ENCODE measurements at regions not wholly inside any gene's neighbourhood (a gene's known extent, or its start where the extent isn't known, plus 50 kb on each side); places are given as distances from the start of the nearest gene placed in this dataset.

DNA sequence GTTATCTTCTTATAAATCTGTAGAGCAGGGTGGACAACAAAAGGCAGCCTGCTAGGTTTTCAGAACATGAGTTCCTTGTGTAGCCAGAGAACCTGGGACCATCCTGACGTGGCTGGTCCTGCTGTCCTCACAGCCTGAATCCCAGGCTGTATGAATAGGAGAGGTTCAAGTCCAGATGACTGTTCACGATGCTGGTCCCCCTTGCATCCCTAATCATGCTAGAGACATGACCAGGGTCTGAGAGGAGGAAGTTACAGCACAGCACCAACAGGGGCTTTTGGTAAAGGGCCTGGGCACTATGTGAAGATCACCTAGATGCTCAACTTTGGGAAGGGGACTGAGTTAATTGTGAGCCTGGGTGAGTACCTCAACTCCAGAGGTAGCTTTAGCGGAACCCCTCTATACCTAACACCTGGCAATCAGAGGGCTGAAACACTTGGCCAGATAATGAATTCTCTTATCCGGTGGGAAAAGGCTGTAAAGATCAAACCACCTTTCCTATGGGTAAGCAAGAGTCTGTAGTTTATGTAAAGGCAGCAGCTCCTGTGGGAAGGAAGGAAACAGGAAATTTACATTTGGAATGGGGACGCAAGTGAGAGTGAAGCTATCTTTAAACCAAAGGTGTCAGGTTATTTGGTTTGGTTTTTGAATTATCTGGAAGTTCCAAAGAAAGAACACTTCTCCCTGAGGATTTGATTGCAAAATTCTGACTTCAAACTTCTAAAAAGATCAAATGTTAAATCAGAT is 112.8 kb downstream of the DAD1 start:
- TF ChIP-seq, protein P1, sequence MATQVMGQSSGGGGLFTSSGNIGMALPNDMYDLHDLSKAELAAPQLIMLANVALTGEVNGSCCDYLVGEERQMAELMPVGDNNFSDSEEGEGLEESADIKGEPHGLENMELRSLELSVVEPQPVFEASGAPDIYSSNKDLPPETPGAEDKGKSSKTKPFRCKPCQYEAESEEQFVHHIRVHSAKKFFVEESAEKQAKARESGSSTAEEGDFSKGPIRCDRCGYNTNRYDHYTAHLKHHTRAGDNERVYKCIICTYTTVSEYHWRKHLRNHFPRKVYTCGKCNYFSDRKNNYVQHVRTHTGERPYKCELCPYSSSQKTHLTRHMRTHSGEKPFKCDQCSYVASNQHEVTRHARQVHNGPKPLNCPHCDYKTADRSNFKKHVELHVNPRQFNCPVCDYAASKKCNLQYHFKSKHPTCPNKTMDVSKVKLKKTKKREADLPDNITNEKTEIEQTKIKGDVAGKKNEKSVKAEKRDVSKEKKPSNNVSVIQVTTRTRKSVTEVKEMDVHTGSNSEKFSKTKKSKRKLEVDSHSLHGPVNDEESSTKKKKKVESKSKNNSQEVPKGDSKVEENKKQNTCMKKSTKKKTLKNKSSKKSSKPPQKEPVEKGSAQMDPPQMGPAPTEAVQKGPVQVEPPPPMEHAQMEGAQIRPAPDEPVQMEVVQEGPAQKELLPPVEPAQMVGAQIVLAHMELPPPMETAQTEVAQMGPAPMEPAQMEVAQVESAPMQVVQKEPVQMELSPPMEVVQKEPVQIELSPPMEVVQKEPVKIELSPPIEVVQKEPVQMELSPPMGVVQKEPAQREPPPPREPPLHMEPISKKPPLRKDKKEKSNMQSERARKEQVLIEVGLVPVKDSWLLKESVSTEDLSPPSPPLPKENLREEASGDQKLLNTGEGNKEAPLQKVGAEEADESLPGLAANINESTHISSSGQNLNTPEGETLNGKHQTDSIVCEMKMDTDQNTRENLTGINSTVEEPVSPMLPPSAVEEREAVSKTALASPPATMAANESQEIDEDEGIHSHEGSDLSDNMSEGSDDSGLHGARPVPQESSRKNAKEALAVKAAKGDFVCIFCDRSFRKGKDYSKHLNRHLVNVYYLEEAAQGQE (IDR thresholded peaks at IDR 0.05; ENCODE audit: low read depth) = no peak
- TF ChIP-seq RAD21 (IDR thresholded peaks at IDR 0.05; ENCODE audit: low read depth) (no peak), CREB1 (IDR thresholded peaks at IDR 0.05; ENCODE audit: low read depth) (no peak), TAF1 (IDR thresholded peaks at IDR 0.05; ENCODE audit: low read depth) (no peak), CEBPB (IDR thresholded peaks at IDR 0.05) (no peak), TEAD4 (IDR thresholded peaks at IDR 0.05) (no peak), YY1 (IDR thresholded peaks at IDR 0.05; ENCODE audit: low read depth) (no peak), ZBTB7A (IDR thresholded peaks at IDR 0.05; ENCODE audit: low read depth) (no peak), EGR1 (IDR thresholded peaks at IDR 0.05) (no peak), EP300 (IDR thresholded peaks at IDR 0.05; ENCODE audit: borderline replicate concordance) (no peak), NFIC (IDR thresholded peaks at IDR 0.05) (no peak)
- TF ChIP-seq, protein P2, sequence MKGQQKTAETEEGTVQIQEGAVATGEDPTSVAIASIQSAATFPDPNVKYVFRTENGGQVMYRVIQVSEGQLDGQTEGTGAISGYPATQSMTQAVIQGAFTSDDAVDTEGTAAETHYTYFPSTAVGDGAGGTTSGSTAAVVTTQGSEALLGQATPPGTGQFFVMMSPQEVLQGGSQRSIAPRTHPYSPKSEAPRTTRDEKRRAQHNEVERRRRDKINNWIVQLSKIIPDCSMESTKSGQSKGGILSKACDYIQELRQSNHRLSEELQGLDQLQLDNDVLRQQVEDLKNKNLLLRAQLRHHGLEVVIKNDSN (IDR thresholded peaks at IDR 0.05) = no peak
- TF ChIP-seq, protein P3, sequence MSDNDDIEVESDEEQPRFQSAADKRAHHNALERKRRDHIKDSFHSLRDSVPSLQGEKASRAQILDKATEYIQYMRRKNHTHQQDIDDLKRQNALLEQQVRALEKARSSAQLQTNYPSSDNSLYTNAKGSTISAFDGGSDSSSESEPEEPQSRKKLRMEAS (IDR thresholded peaks at IDR 0.05) = no peak

- TF ChIP-seq CREB1 (IDR thresholded peaks at IDR 0.05; ENCODE audit: low read depth) = no peak
- TF ChIP-seq, protein P3 (IDR thresholded peaks at IDR 0.05) = no peak
- no peak for TF ChIP-seq TEAD4 (IDR thresholded peaks at IDR 0.05)
- no peak for TF ChIP-seq EP300 (IDR thresholded peaks at IDR 0.05; ENCODE audit: borderline replicate concordance)
These were observed 113.6 kb downstream of the DAD1 start for GRCh38 chr14:22475381-22475780.

DNA sequence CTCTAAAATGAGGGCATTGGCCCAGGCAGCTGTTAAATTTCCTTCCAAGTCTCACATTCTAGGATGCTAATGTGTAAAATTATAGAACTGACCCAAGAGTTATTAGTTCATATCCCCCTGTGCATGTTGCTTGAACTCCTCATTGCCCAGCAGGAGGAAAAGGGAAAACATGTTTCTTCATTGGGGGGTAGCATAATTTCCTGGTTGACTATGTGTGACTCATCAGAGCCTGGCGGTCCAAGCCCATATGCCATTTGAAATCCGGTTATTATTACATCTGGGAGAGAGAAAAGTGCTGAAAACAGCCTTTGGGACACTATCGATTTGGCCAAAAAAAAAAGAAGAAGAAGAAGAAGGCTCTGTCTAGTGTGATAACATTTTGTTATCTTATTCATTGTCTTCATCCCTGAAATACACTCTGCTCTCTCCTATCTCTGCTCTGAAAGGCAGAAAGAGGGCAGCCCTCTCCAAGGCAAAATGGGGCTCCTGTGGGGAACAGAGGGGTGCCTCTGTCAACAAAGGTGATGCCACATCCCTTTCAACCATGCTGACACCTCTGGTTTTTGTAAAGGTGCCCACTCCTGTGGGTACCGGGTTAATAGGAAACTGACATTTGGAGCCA is 114.2 kb downstream of the DAD1 start:
- TF ChIP-seq TAF1 (IDR thresholded peaks at IDR 0.05; ENCODE audit: low read depth) = no peak
- TF ChIP-seq CREB1 (IDR thresholded peaks at IDR 0.05; ENCODE audit: low read depth) = no peak
- TF ChIP-seq EGR1 (IDR thresholded peaks at IDR 0.05) = no peak
- no peak for TF ChIP-seq NFIC (IDR thresholded peaks at IDR 0.05)
- TF ChIP-seq, protein P3 (IDR thresholded peaks at IDR 0.05) = no peak
- TF ChIP-seq CEBPB (IDR thresholded peaks at IDR 0.05) = no peak
- no peak for TF ChIP-seq FOXM1 (IDR thresholded peaks at IDR 0.05; ENCODE audit: borderline replicate concordance, low read depth)
- no peak for TF ChIP-seq ZBTB7A (IDR thresholded peaks at IDR 0.05; ENCODE audit: low read depth)
- TF ChIP-seq, protein P2 (IDR thresholded peaks at IDR 0.05) = no peak

DNA sequence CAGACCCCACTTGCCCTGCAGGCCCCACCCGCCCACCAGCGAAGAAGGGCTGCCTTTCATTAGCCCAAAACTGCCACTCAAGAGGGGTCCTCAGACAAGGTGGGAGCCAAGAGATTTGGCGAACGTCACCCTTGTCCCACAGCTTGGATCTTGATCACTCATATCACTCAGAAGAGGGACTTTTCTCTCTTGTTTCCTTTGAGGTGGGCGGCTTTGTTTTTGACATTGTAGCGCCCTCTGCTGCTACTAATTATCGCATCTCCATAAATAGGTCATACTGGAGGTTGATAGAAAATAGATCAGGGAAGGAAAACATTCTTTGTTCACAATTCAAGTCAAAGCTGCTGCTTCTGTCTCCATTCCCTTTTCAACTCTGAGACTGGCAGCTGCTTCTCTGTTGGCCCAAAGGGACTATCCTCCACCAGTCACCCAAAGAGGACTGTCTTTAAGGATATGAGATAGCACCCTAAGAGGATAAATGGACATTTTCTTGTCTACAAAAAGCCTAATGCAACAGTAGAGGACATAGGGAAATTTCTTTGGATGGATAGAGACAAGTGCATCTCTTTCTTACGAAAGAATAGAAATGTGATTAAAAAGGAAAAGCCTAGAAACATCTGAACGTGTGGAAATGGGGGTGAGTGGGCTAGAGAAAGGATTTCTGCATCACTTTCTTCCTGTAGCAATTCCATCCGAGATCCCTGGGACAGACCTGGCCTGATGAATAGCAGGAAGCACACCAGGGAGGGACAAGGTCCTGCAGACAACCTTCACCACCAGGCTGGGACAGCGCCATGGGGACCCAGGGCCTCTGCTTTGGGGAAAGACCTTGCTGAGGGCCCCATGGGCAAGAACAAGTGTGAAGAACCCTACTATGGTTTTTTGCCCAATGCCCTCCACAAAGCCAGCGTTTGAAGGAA is 115.8 kb downstream of the DAD1 start:
- TF ChIP-seq EGR1 (IDR thresholded peaks at IDR 0.05) (no peak), NFIC (IDR thresholded peaks at IDR 0.05) (no peak), YY1 (IDR thresholded peaks at IDR 0.05; ENCODE audit: low read depth) (no peak), TAF1 (IDR thresholded peaks at IDR 0.05; ENCODE audit: low read depth) (no peak), RAD21 (IDR thresholded peaks at IDR 0.05; ENCODE audit: low read depth) (peak; percentile 98), TEAD4 (IDR thresholded peaks at IDR 0.05) (no peak)
- TF ChIP-seq, protein P2 (IDR thresholded peaks at IDR 0.05) = no peak

DNA sequence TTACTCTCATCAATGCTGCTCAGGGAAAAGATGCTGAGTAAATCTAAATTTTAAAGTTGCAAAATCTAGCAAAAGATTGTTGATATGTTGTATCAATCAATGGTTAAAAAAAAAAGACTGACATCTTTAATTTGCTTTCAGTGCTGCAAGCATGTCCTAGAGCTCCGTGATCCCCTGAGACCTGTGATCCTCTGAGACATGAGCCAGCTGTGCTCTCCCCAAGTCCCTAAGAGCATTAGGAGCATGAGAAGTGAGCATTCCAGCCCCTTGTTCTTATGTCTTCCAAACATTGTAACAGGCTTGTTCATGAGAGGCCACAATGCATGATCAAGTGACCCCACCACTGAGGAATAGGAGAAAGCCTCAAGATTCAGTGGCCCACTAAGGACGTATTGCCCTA is 116.6 kb downstream of the DAD1 start:
- TF ChIP-seq CREB1 (IDR thresholded peaks at IDR 0.05; ENCODE audit: low read depth) (no peak), YY1 (IDR thresholded peaks at IDR 0.05; ENCODE audit: low read depth) (no peak), EP300 (IDR thresholded peaks at IDR 0.05; ENCODE audit: borderline replicate concordance) (no peak)

GRCh38 chr14:22471545-22472121 is 117.4 kb downstream of the DAD1 start:
- TF ChIP-seq CEBPB (IDR thresholded peaks at IDR 0.05) (no peak), RAD21 (IDR thresholded peaks at IDR 0.05; ENCODE audit: low read depth) (peak; percentile 69)
